ENCODE measurements at regions not wholly inside any gene's neighbourhood (a gene's known extent, or its start where the extent isn't known, plus 50 kb on each side); places are given as distances from the start of the nearest gene placed in this dataset.

GRCh38 chr11:123330948-123331347, 99.1 kb upstream of the GRAMD1B start:
- H3K4me3 ChIP-seq (ENCODE audit: control insufficient read depth, low read depth, low read length): no peak overlapping the region
- TF ChIP-seq CTCF (IDR thresholded peaks at IDR 0.05; ENCODE audit: control insufficient read depth, insufficient read depth, low read depth, low read length, missing control alignments): no peak

GRCh38 chr11:123330471-123330870, 99.6 kb upstream of the GRAMD1B start:
- no peak for TF ChIP-seq CTCF (IDR thresholded peaks at IDR 0.05; ENCODE audit: control insufficient read depth, insufficient read depth, low read depth, low read length, missing control alignments)
- no peak for DNase-seq (ENCODE audit: low read depth)
- no peak overlapping the region for H3K4me3 ChIP-seq (ENCODE audit: control insufficient read depth, low read depth, low read length)

More at GRCh38 chr11:123330948-123331347, 99.1 kb upstream of the GRAMD1B start:
- no peak for DNase-seq (ENCODE audit: low read depth)

GRCh38 chr11:123330071-123330470, 100.0 kb upstream of the GRAMD1B start:
- no peak overlapping the region for H3K4me3 ChIP-seq (ENCODE audit: control insufficient read depth, low read depth, low read length)
- no peak for TF ChIP-seq CTCF (IDR thresholded peaks at IDR 0.05; ENCODE audit: control insufficient read depth, insufficient read depth, low read depth, low read length, missing control alignments)
- no peak for DNase-seq (ENCODE audit: low read depth)

- DNase-seq (ENCODE audit: low read depth): no peak
- no peak for TF ChIP-seq CTCF (IDR thresholded peaks at IDR 0.05; ENCODE audit: control insufficient read depth, insufficient read depth, low read depth, low read length, missing control alignments)
- no peak overlapping the region for H3K4me3 ChIP-seq (ENCODE audit: control insufficient read depth, low read depth, low read length)
Observed at GRCh38 chr11:123328281-123328867, 101.7 kb upstream of the GRAMD1B start.

GRCh38 chr11:123325533-123325932, 104.5 kb upstream of the GRAMD1B start:
- TF ChIP-seq CTCF (IDR thresholded peaks at IDR 0.05; ENCODE audit: control insufficient read depth, insufficient read depth, low read depth, low read length, missing control alignments): no peak
- DNase-seq (ENCODE audit: low read depth): no peak
- no peak overlapping the region for H3K4me3 ChIP-seq (ENCODE audit: control insufficient read depth, low read depth, low read length)

GRCh38 chr11:123323568-123323967, 106.5 kb upstream of the GRAMD1B start:
- no peak overlapping the region for H3K4me3 ChIP-seq (ENCODE audit: control insufficient read depth, low read depth, low read length)
- no peak for TF ChIP-seq CTCF (IDR thresholded peaks at IDR 0.05; ENCODE audit: control insufficient read depth, insufficient read depth, low read depth, low read length, missing control alignments)
- no peak for DNase-seq (ENCODE audit: low read depth)

GRCh38 chr11:123321636-123322035, 108.4 kb upstream of the GRAMD1B start:
- TF ChIP-seq CTCF (IDR thresholded peaks at IDR 0.05; ENCODE audit: control insufficient read depth, insufficient read depth, low read depth, low read length, missing control alignments): no peak
- DNase-seq (ENCODE audit: low read depth): no peak
- no peak overlapping the region for H3K4me3 ChIP-seq (ENCODE audit: control insufficient read depth, low read depth, low read length)
